IPS-NIHi7 (cell line): ENCODE measurements at regions not wholly inside any gene's neighbourhood (a gene's known extent, or its start where the extent isn't known, plus 50 kb on each side); places are given as distances from the start of the nearest gene placed in this dataset.

ENCODE experiments used
- DNase-seq: peaks from one replicate; pipeline ENCODE4 v3.0.0; 2012; ENCODE audit warnings: mixed read lengths; ENCODE audit errors: extremely low spot score

GRCh38 chr19:30123119-30123518, 181.1 kb downstream of the URI1 start:
- DNase-seq: no peak

GRCh38 chr19:30123611-30124010, 181.6 kb downstream of the URI1 start:
- no peak for DNase-seq

- DNase-seq: no peak
These were observed 186.2 kb downstream of the URI1 start for GRCh38 chr19:30128211-30128610.

- no peak for DNase-seq
These were observed 188.5 kb downstream of the URI1 start for GRCh38 chr19:30130356-30131122.

GRCh38 chr19:30131246-30131645, 189.2 kb downstream of the URI1 start:
- no peak for DNase-seq

GRCh38 chr19:30131722-30132291, 189.8 kb downstream of the URI1 start:
- no peak for DNase-seq

- no peak for DNase-seq
These were observed 190.5 kb downstream of the URI1 start for GRCh38 chr19:30132343-30133075.

GRCh38 chr19:30133803-30134202, 191.8 kb downstream of the URI1 start:
- DNase-seq: no peak

GRCh38 chr19:30135093-30135757, 193.2 kb downstream of the URI1 start:
- no peak for DNase-seq

- DNase-seq: no peak
These were observed 193.8 kb downstream of the URI1 start for GRCh38 chr19:30135797-30136196.

- no peak for DNase-seq
These were observed 194.7 kb downstream of the URI1 start for GRCh38 chr19:30136611-30137195.

- no peak for DNase-seq
These were observed 195.7 kb downstream of the URI1 start for GRCh38 chr19:30137747-30138146.

- DNase-seq: no peak
These were observed 202.3 kb downstream of the URI1 start for GRCh38 chr19:30144242-30144758.

GRCh38 chr19:30144802-30145201, 202.8 kb downstream of the URI1 start:
- DNase-seq: no peak

GRCh38 chr19:30145467-30145866, 203.4 kb downstream of the URI1 start:
- DNase-seq: no peak

GRCh38 chr19:30146346-30146745, 204.3 kb downstream of the URI1 start:
- DNase-seq: no peak

GRCh38 chr19:30148039-30148790, 206.2 kb downstream of the URI1 start:
- DNase-seq: no peak

GRCh38 chr19:30148803-30149202, 206.8 kb downstream of the URI1 start:
- no peak for DNase-seq

- no peak for DNase-seq
These were observed 207.3 kb downstream of the URI1 start for GRCh38 chr19:30149300-30149699.

- DNase-seq: no peak
These were observed 208.6 kb downstream of the URI1 start for GRCh38 chr19:30150626-30151025.

- DNase-seq: no peak
These were observed 209.0 kb downstream of the URI1 start for GRCh38 chr19:30151081-30151480.
